OCI-LY3 (cell line): ENCODE measurements at regions not wholly inside any gene's neighbourhood (a gene's known extent, or its start where the extent isn't known, plus 50 kb on each side); places are given as distances from the start of the nearest gene placed in this dataset.
"Not testable (repeated sequence)": the region's sequence is repeated elsewhere in the genome, so short reads cannot be mapped to it uniquely, and the experiment has no call there.

ENCODE experiments used
- H2AFZ ChIP-seq: fragments of 200-600, 300-600 bp; shearing (Covaris generic); 2 replicates; pipeline ENCODE4 v1.6.0; 2014; ENCODE audit warnings: antibody characterized with exemption, low read depth, low read length
- H3K27ac ChIP-seq: fragments of 200-600, 300-600 bp; sonication (generic); 2 replicates; pipeline ENCODE4 v1.5.1; 2014; ENCODE audit warnings: mild to moderate bottlenecking, low read length, moderate library complexity, mixed read lengths
- H3K27me3 ChIP-seq: fragments of 200-600, 300-600 bp; sonication (generic); 2 replicates; pipeline ENCODE4 v1.6.1; 2014; ENCODE audit warnings: low read depth, low read length, mixed read lengths
- H3K36me3 ChIP-seq: fragments of 200-600, 300-600 bp; sonication (generic); replicated peaks from 2 replicates; pipeline ENCODE3; 2014; ENCODE audit warnings: low read depth, low read length, mixed read lengths
- H3K4me1 ChIP-seq: fragments of 300-600, 200-600 bp; sonication (generic); 2 replicates; pipeline ENCODE4 v1.6.1; 2014; ENCODE audit warnings: low read length, mixed read lengths
- H3K4me2 ChIP-seq: fragments of 200-600, 300-600 bp; sonication (generic); 2 replicates; pipeline ENCODE4 v1.6.1; 2014; ENCODE audit warnings: low read length, mixed read lengths
- H3K4me3 ChIP-seq: fragments of 300-600, 200-600 bp; sonication (generic); 2 replicates; pipeline ENCODE4 v1.5.1; 2014; ENCODE audit warnings: antibody characterized with exemption, mild to moderate bottlenecking, low read length, moderate library complexity
- H3K79me2 ChIP-seq: fragments of 300-600, 200-600 bp; shearing (Covaris generic); 2 replicates; pipeline ENCODE4 v1.6.1; 2014; ENCODE audit warnings: mild to moderate bottlenecking, low read length, mixed read lengths
- H3K9ac ChIP-seq: fragments of 300-600, 200-600 bp; shearing (Covaris generic); 2 replicates; pipeline ENCODE4 v1.6.0; 2014; ENCODE audit warnings: mild to moderate bottlenecking, low read length, moderate library complexity
- H3K9me3 ChIP-seq: fragments of 200-600, 300-600 bp; shearing (Covaris generic); 2 replicates; pipeline ENCODE4 v1.6.1; 2014; ENCODE audit warnings: low read length, mixed read lengths; ENCODE audit not compliant: insufficient read depth
- H4K20me1 ChIP-seq: fragments of 200-600, 300-600 bp; sonication (generic); 2 replicates; pipeline ENCODE4 v1.6.1; 2016; ENCODE audit warnings: low read length, mixed read lengths; ENCODE audit not compliant: insufficient read depth
- EZH2phosphoT487 ChIP-seq: fragments of 200-600 bp; shearing (Covaris generic); IDR thresholded peaks from 2 replicates; pipeline ENCODE4 v1.6.1; 2018; ENCODE audit warnings: antibody characterized with exemption, mixed run types, low read depth
- TF ChIP-seq, protein P1 (sequence below): fragments of 200-600, 300-600 bp; sonication (generic); IDR thresholded peaks from 2 replicates; pipeline ENCODE4 v1.5.1; 2014; ENCODE audit warnings: antibody characterized with exemption, low read length, low read depth

- Histone ChIP-seq H3K79me2 (no peaks in the 10 kb centered on the region), H4K20me1 (no peaks in the 10 kb centered on the region), H3K36me3 (no peaks in the 10 kb centered on the region), H3K9me3 (no peaks in the 10 kb centered on the region), H3K27me3 (no peaks in the 10 kb centered on the region), H3K4me1 (peaks cover 55% of the 10 kb centered on the region), H3K4me3 (no peak overlapping the region), H2AFZ (no peak overlapping the region), H3K9ac (0 out of 2 replicates have a peak overlapping the region, but pooled peaks have one; percentile 89), H3K4me2 (peak overlapping the region; percentile 93; the same call in 1 of the 2 replicates), H3K27ac (peak overlapping the region; percentile 98)
- TF ChIP-seq, protein P1, sequence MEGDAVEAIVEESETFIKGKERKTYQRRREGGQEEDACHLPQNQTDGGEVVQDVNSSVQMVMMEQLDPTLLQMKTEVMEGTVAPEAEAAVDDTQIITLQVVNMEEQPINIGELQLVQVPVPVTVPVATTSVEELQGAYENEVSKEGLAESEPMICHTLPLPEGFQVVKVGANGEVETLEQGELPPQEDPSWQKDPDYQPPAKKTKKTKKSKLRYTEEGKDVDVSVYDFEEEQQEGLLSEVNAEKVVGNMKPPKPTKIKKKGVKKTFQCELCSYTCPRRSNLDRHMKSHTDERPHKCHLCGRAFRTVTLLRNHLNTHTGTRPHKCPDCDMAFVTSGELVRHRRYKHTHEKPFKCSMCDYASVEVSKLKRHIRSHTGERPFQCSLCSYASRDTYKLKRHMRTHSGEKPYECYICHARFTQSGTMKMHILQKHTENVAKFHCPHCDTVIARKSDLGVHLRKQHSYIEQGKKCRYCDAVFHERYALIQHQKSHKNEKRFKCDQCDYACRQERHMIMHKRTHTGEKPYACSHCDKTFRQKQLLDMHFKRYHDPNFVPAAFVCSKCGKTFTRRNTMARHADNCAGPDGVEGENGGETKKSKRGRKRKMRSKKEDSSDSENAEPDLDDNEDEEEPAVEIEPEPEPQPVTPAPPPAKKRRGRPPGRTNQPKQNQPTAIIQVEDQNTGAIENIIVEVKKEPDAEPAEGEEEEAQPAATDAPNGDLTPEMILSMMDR: no peak
These were observed 165.3 kb upstream of the TBL1XR1 start for GRCh38 chr3:177362626-177363025.

GRCh38 chr3:177364236-177364635, 167.0 kb upstream of the TBL1XR1 start:
- Histone ChIP-seq H3K36me3 (no peaks in the 10 kb centered on the region), H3K4me3 (no peak overlapping the region)

DNA sequence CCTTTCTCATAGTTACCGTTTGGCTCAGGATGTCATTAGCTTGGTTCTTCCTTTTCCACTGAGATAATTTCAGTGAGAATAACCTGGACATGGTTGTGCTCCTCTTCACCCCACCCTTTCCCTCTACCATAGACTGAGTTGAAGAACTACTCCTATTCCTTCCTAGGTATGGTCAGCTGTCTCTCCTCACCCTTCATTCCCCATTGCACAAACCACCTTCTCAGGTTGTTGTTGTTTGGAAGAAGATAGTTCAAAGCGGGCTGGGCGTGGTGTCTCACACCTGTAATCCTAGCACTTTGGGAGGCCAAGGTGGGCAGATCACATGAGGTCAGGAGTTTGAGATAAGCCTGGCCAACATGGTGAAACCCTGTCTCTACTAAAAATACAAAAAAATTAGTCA, 168.0 kb upstream of the TBL1XR1 start:
- H3K9ac ChIP-seq, H2AFZ ChIP-seq: not testable (repeated sequence)

More at GRCh38 chr3:177364236-177364635, 167.0 kb upstream of the TBL1XR1 start:
- H3K27me3 ChIP-seq: no peaks in the 10 kb centered on the region
- TF ChIP-seq, protein P1: no peak
- no peak for TF ChIP-seq EZH2phosphoT487
- no peaks in the 10 kb centered on the region for H3K9me3 ChIP-seq
- H3K4me1 ChIP-seq: peaks cover 39% of the 10 kb centered on the region
- no peak overlapping the region for H2AFZ ChIP-seq
- no peaks in the 10 kb centered on the region for H3K79me2 ChIP-seq
- H4K20me1 ChIP-seq: no peaks in the 10 kb centered on the region
- no peak overlapping the region for H3K9ac ChIP-seq
- no peak overlapping the region for H3K27ac ChIP-seq
- no peak overlapping the region for H3K4me2 ChIP-seq

GRCh38 chr3:177367788-177368187, 170.5 kb upstream of the TBL1XR1 start:
- Histone ChIP-seq H3K4me2 (no peak overlapping the region), H3K9ac (no peak overlapping the region), H3K4me3 (no peak overlapping the region), H4K20me1 (no peaks in the 10 kb centered on the region), H3K36me3 (no peaks in the 10 kb centered on the region), H2AFZ (no peak overlapping the region), H3K4me1 (peaks cover 6% of the 10 kb centered on the region), H3K9me3 (no peaks in the 10 kb centered on the region), H3K27ac (no peak overlapping the region), H3K27me3 (no peaks in the 10 kb centered on the region), H3K79me2 (no peaks in the 10 kb centered on the region)
- TF ChIP-seq EZH2phosphoT487: no peak
- TF ChIP-seq, protein P1: no peak

More for the DNA sequence above, 168.0 kb upstream of the TBL1XR1 start:
- not testable (repeated sequence) for H3K27me3 ChIP-seq, H3K79me2 ChIP-seq, H3K27ac ChIP-seq, H4K20me1 ChIP-seq, H3K9me3 ChIP-seq, H3K36me3 ChIP-seq, H3K4me2 ChIP-seq, H3K4me3 ChIP-seq
- H3K4me1 ChIP-seq: peaks cover 31% of the 10 kb centered on the region

GRCh38 chr3:177370246-177370822, 173.1 kb upstream of the TBL1XR1 start:
- Histone ChIP-seq H3K36me3 (no peaks in the 10 kb centered on the region), H3K4me2 (no peak overlapping the region), H3K27ac (no peak overlapping the region), H2AFZ (no peak overlapping the region), H4K20me1 (no peaks in the 10 kb centered on the region), H3K9me3 (no peaks in the 10 kb centered on the region), H3K4me3 (no peak overlapping the region), H3K4me1 (peaks cover 16% of the 10 kb centered on the region), H3K9ac (no peak overlapping the region), H3K79me2 (no peaks in the 10 kb centered on the region), H3K27me3 (no peaks in the 10 kb centered on the region)
- TF ChIP-seq, protein P1: no peak
- TF ChIP-seq EZH2phosphoT487: no peak
